ENCODE measurements at regions not wholly inside any gene's neighbourhood (a gene's known extent, or its start where the extent isn't known, plus 50 kb on each side); places are given as distances from the start of the nearest gene placed in this dataset.

- TF ChIP-seq CTCF (IDR thresholded peaks at IDR 0.05 in 4 of 5, conservative IDR thresholded peaks at IDR 0.05 in 1 of 5): no peak
- in situ Hi-C loops (cut with MboI; ENCODE audit: low sequenced_read_pairs in 4 of 4) (no loop called here), intact Hi-C loops (cut with DNase I; ENCODE audit: low total_unique reads) (no loop called here)
- DNase-seq: no peak
- H3K4me1 ChIP-seq: no peaks in the 10 kb centered on the region
- H3K27ac ChIP-seq: no peak overlapping the region
- no peak overlapping the region for H3K4me3 ChIP-seq
- no peaks in the 10 kb centered on the region for H3K36me3 ChIP-seq
- no peaks in the 10 kb centered on the region for H3K27me3 ChIP-seq
- no peaks in the 10 kb centered on the region for H3K9me3 ChIP-seq
- ATAC-seq: no peak
Measured at GRCh38 chr2:220002251-220002650, 374.8 kb downstream of the SLC4A3 start.

- TF ChIP-seq POLR2A (IDR thresholded peaks at IDR 0.05) (no peak), CTCF (IDR thresholded peaks at IDR 0.05 in 4 of 5, conservative IDR thresholded peaks at IDR 0.05 in 1 of 5) (no peak)
- ATAC-seq (no peak), DNase-seq (no peak)
- H3K4me3 ChIP-seq: no peak overlapping the region
- H3K9me3 ChIP-seq: no peaks in the 10 kb centered on the region
- H3K4me1 ChIP-seq: no peaks in the 10 kb centered on the region
- no peaks in the 10 kb centered on the region for H3K36me3 ChIP-seq
- H3K27me3 ChIP-seq: no peaks in the 10 kb centered on the region
- in situ Hi-C loops (cut with MboI; ENCODE audit: low sequenced_read_pairs in 4 of 4): no loop called here
- no peak overlapping the region for H3K27ac ChIP-seq
- intact Hi-C loops (cut with DNase I; ENCODE audit: low total_unique reads): no loop called here
Measured at GRCh38 chr2:220002699-220003098, 375.3 kb downstream of the SLC4A3 start.

GRCh38 chr2:220005362-220005761 is 377.9 kb downstream of the SLC4A3 start:
- no peak overlapping the region for H3K4me3 ChIP-seq
- TF ChIP-seq POLR2A (IDR thresholded peaks at IDR 0.05): no peak
- no peak for TF ChIP-seq CTCF (IDR thresholded peaks at IDR 0.05 in 4 of 5, conservative IDR thresholded peaks at IDR 0.05 in 1 of 5)
- H3K36me3 ChIP-seq: no peaks in the 10 kb centered on the region
- no peak overlapping the region for H3K27ac ChIP-seq
- no peaks in the 10 kb centered on the region for H3K27me3 ChIP-seq
- ATAC-seq: no peak
- no peaks in the 10 kb centered on the region for H3K9me3 ChIP-seq
- H3K4me1 ChIP-seq: no peaks in the 10 kb centered on the region
- DNase-seq: no peak
- intact Hi-C loops (cut with DNase I; ENCODE audit: low total_unique reads) (no loop called here), in situ Hi-C loops (cut with MboI; ENCODE audit: low sequenced_read_pairs in 4 of 4) (no loop called here)

DNA sequence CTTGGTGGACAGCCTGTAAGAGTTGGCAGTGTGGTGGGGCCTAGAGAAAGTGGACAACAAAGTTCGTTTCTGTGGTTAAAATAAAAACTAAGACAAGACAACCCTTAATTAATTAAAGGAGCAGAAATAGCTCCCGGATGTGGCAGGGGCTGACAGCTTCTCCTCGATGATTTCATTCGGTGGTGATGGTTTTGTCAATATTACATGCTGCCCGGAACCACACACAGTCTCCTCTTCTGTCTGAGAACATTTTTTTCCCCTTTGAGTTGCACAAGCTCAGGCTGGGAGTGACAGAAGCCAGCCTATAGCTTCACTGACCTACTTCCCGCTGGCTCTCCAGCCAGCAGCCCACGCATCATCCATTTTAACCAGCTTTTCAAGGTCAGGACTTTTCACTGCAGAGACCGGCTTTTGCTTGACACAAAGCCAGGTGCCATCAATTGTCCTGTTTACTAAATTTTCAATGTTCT is 378.8 kb downstream of the SLC4A3 start:
- no peaks in the 10 kb centered on the region for H3K4me1 ChIP-seq
- intact Hi-C loops (cut with DNase I; ENCODE audit: low total_unique reads) (no loop called here), in situ Hi-C loops (cut with MboI; ENCODE audit: low sequenced_read_pairs in 4 of 4) (no loop called here)
- TF ChIP-seq CTCF (IDR thresholded peaks at IDR 0.05 in 4 of 5, conservative IDR thresholded peaks at IDR 0.05 in 1 of 5) (no peak), POLR2A (IDR thresholded peaks at IDR 0.05) (no peak)
- H3K27ac ChIP-seq: no peak overlapping the region
- H3K4me3 ChIP-seq: no peak overlapping the region
- ATAC-seq: no peak
- no peaks in the 10 kb centered on the region for H3K36me3 ChIP-seq
- no peaks in the 10 kb centered on the region for H3K9me3 ChIP-seq
- no peaks in the 10 kb centered on the region for H3K27me3 ChIP-seq
- no peak for DNase-seq

GRCh38 chr2:220011859-220012258 is 384.4 kb downstream of the SLC4A3 start:
- no peak overlapping the region for H3K4me3 ChIP-seq
- in situ Hi-C loops (cut with MboI; ENCODE audit: low sequenced_read_pairs in 4 of 4): no loop called here
- H3K27me3 ChIP-seq: no peaks in the 10 kb centered on the region
- TF ChIP-seq POLR2A (IDR thresholded peaks at IDR 0.05) (no peak), CTCF (IDR thresholded peaks at IDR 0.05 in 4 of 5, conservative IDR thresholded peaks at IDR 0.05 in 1 of 5) (no peak)
- intact Hi-C loops (cut with DNase I; ENCODE audit: low total_unique reads): no loop called here
- no peaks in the 10 kb centered on the region for H3K9me3 ChIP-seq
- no peak overlapping the region for H3K27ac ChIP-seq
- H3K36me3 ChIP-seq: no peaks in the 10 kb centered on the region
- DNase-seq (no peak), ATAC-seq (no peak)
- no peaks in the 10 kb centered on the region for H3K4me1 ChIP-seq

Data from gastrocnemius medialis (tissue), 4 donors.